Endothelial cell of umbilical vein (primary cell): ENCODE measurements at regions not wholly inside any gene's neighbourhood (a gene's known extent, or its start where the extent isn't known, plus 50 kb on each side); places are given as distances from the start of the nearest gene placed in this dataset.

ENCODE experiments used
- BruUV-seq: library from RNA; stranded (reverse); fragments of 400-500 nt; replicated peaks from 2 replicates; lab custom pipeline; 2021; lab: Mats Ljungman, UMichigan
- CTCF ChIA-PET: fragments of 300-600, 350-600 bp; sonication (Branson Sonifier 250); formaldehyde crosslinking; loops from one replicate; lab custom pipeline; 2021; ENCODE audit warnings: antibody characterized with exemption, inconsistent platforms; lab: Charles Lee
- POLR2A ChIA-PET: fragments of 300-600, 350-600 bp; sonication (Branson Sonifier 250); formaldehyde crosslinking; loops from one replicate; lab custom pipeline; 2021; ENCODE audit warnings: antibody characterized with exemption, inconsistent platforms; lab: Charles Lee
- DNase-seq: peaks from one replicate; pipeline ENCODE4 v3.0.0-alpha.2; 2011; ENCODE audit warnings: low read depth, low spot score
- FAIRE-seq: peaks from 2 replicates; lab custom pipeline; 2011; peaks lifted over from hg19 to GRCh38; lab: Jason Lieb, UNC
- H2AFZ ChIP-seq: 2 replicates; pipeline ENCODE4 v1.6.0; 2012; ENCODE audit warnings: low read depth, low read length, control low read depth, inconsistent platforms
- H3K27ac ChIP-seq: 2 replicates; pipeline ENCODE4 v1.5.1; 2011; ENCODE audit warnings: low read depth, mild to moderate bottlenecking, control low read depth, low read length, moderate library complexity; ENCODE audit not compliant: insufficient read depth
- H3K27me3 ChIP-seq, 2 experiments: 2 replicates each; pipeline versions ENCODE4 v1.6.0 to v1.6.1; 2011; ENCODE audit warnings: low read length in 2 of 2, mixed read lengths in 1 of 2; ENCODE audit not compliant: control insufficient read depth in 2 of 2, insufficient read depth in 2 of 2
- H3K36me3 ChIP-seq, 2 experiments: 2 replicates in 1 of 2; 3 replicates in 1 of 2; pipeline ENCODE4 v1.5.1; 2011; ENCODE audit warnings: low read length in 2 of 2, mild to moderate bottlenecking in 1 of 2, moderate library complexity in 1 of 2; ENCODE audit not compliant: control insufficient read depth in 2 of 2, insufficient read depth in 2 of 2; ENCODE audit errors: extremely low read depth in 1 of 2
- H3K4me1 ChIP-seq: 3 replicates; pipeline ENCODE4 v1.5.1; 2011; ENCODE audit warnings: mild to moderate bottlenecking, low read length; ENCODE audit not compliant: control insufficient read depth, insufficient read depth; ENCODE audit errors: extremely low read depth
- H3K4me2 ChIP-seq: 2 replicates; pipeline ENCODE4 v1.6.1; 2011; ENCODE audit warnings: low read length, control low read depth, mixed read lengths; ENCODE audit not compliant: insufficient read depth
- H3K4me3 ChIP-seq, 3 experiments: fragments of 200-600 bp in 1 of 3; sonication (generic), shearing (Covaris generic) in 1 of 3; replicated peaks in 1 of 3; 2 replicates each; pipeline ENCODE4 v1.5.1; 2011 to 2016; ENCODE audit warnings: control low read depth in 3 of 3, low read length in 3 of 3, mild to moderate bottlenecking in 2 of 3, inconsistent platforms in 1 of 3, low read depth in 1 of 3, moderate library complexity in 1 of 3; ENCODE audit not compliant: insufficient read depth in 1 of 3
- H3K79me2 ChIP-seq: 2 replicates; pipeline ENCODE4 v1.6.0; 2012; ENCODE audit warnings: low read length, inconsistent platforms; ENCODE audit not compliant: control insufficient read depth, insufficient read depth
- H3K9ac ChIP-seq: replicated peaks from 2 replicates; pipeline ENCODE3; 2011; ENCODE audit warnings: low read length, control low read depth; ENCODE audit not compliant: insufficient read depth; ENCODE audit errors: extremely low read depth
- H3K9me1 ChIP-seq: replicated peaks from 3 replicates; pipeline ENCODE4 v1.6.0; 2011; ENCODE audit warnings: mild to moderate bottlenecking, low read length; ENCODE audit not compliant: control insufficient read depth, insufficient read depth; ENCODE audit errors: extremely low read depth
- H3K9me3 ChIP-seq: replicated peaks from 2 replicates; pipeline ENCODE4 v1.5.1; 2012; ENCODE audit warnings: low read length, inconsistent platforms; ENCODE audit not compliant: control insufficient read depth, insufficient read depth
- H4K20me1 ChIP-seq: replicated peaks from 2 replicates; pipeline ENCODE3; 2011; ENCODE audit warnings: mild to moderate bottlenecking, low read length; ENCODE audit not compliant: control insufficient read depth, insufficient read depth; ENCODE audit errors: extremely low read depth
- EZH2 ChIP-seq: IDR thresholded peaks from 2 replicates; pipeline ENCODE4 v1.6.1; 2012; ENCODE audit warnings: borderline replicate concordance, low read depth, mild to moderate bottlenecking, moderate library complexity, low read length, inconsistent platforms; ENCODE audit not compliant: severe bottlenecking
- GATA2 ChIP-seq: IDR thresholded peaks from 2 replicates; pipeline ENCODE4 v1.7.0; 2011; ENCODE audit warnings: low read depth, mild to moderate bottlenecking, moderate library complexity, mixed read lengths, low read length; ENCODE audit not compliant: insufficient read length, insufficient read depth
- JUN ChIP-seq: IDR thresholded peaks from 2 replicates; pipeline ENCODE4 v1.6.1; 2011; ENCODE audit warnings: borderline replicate concordance, low read depth; ENCODE audit not compliant: insufficient read length, insufficient read depth
- MYC ChIP-seq: IDR thresholded peaks from one replicate; pipeline ENCODE4 v1.6.1; 2011; ENCODE audit warnings: mild to moderate bottlenecking, low read depth, low read length
- POLR2A ChIP-seq: IDR thresholded peaks from 2 replicates; pipeline ENCODE4 v1.6.1; 2012; ENCODE audit warnings: low read depth, mild to moderate bottlenecking, control low read depth, low read length
- POLR2AphosphoS5 ChIP-seq: IDR thresholded peaks from 2 replicates; pipeline ENCODE4 v1.6.1; 2012; ENCODE audit warnings: low read depth, mild to moderate bottlenecking, control low read depth, low read length, moderate library complexity; ENCODE audit not compliant: insufficient read depth
- dilution Hi-C: fragments of 300-500 bp; cut with MboI; formaldehyde crosslinking; loops from one replicate; pipeline ENCODE4 v1.15.0; 2019; ENCODE audit warnings: low sequenced_read_pairs; ENCODE audit not compliant: extremely low pct_ligation_motif_present
- intact Hi-C: fragments of 100-400 bp; cut with micrococcal nuclease; formaldehyde crosslinking; loops from one replicate; pipeline ENCODE4 v1.10.0; 2022
- TF ChIP-seq, protein P1 (sequence below): IDR thresholded peaks from 2 replicates; pipeline ENCODE4 v1.6.1; 2011; ENCODE audit not compliant: insufficient read depth, insufficient read length

DNA sequence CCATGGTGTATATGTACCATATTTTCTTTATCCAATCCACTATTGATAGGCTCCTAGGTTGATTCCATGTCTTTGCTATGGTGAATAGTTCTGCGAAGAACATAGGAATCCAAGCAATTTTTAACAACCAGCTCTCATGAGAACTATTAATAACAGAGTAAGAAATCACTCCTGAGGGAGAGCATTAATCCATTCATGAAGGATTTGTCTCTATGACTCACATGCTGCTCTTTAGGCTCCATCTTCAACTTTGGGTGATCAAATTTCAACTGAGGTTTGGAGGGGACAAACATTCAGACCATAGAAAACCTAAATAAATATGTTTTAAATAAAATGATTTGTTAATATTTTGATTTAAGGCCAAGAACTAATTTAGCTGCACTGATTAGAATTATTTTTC, 147.4 kb downstream of the NSUN3 start:
- no peak for FAIRE-seq
- Histone ChIP-seq H3K4me1 (no peaks in the 10 kb centered on the region), H3K36me3 (no peaks in the 10 kb centered on the region), H3K9ac (no peak overlapping the region), H3K79me2 (no peaks in the 10 kb centered on the region), H4K20me1 (no peaks in the 10 kb centered on the region), H2AFZ (no peak overlapping the region), H3K4me2 (no peak overlapping the region), H3K27me3 (no peaks in the 10 kb centered on the region), H3K27ac (no peak overlapping the region), H3K4me3 (no peak overlapping the region), H3K9me3 (no peaks in the 10 kb centered on the region), H3K9me1 (no peaks in the 10 kb centered on the region)
- dilution Hi-C loops (no loop called here), intact Hi-C loops (no loop called here)
- no peak for TF ChIP-seq GATA2
- no peak for TF ChIP-seq MYC
- TF ChIP-seq EZH2: no peak
- TF ChIP-seq POLR2AphosphoS5: no peak
- no peak for TF ChIP-seq JUN
- no peak for TF ChIP-seq POLR2A
- TF ChIP-seq, protein P1, sequence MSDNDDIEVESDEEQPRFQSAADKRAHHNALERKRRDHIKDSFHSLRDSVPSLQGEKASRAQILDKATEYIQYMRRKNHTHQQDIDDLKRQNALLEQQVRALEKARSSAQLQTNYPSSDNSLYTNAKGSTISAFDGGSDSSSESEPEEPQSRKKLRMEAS: no peak
- no TSS peak for BruUV-seq
- ChIA-PET POLR2A (no interaction called here), CTCF (no interaction called here)
- no peak for DNase-seq

DNA sequence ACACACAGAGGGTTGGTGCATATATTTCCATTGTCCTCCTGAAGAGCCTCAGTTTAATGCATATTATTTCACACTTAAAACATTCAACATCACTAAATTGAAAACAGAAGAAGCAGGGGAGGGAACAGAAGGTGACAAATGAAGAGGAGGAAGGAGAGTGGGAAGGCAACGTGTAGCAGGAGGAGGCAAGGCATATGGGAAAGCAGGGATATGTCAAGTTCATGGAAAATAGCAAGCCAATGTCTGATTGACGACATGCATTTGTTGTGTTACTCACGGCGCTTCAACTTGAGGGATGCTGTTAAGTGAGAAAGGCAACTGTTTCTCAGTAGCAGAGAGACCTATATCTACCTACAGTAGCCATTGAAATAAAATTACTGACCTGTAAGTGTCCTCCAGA, 154.5 kb downstream of the NSUN3 start:
- TF ChIP-seq, protein P1: no peak
- no peak for TF ChIP-seq POLR2AphosphoS5
- Histone ChIP-seq H3K27me3 (no peaks in the 10 kb centered on the region), H3K27ac (no peak overlapping the region), H2AFZ (no peak overlapping the region), H4K20me1 (no peaks in the 10 kb centered on the region), H3K36me3 (no peaks in the 10 kb centered on the region), H3K9me3 (no peaks in the 10 kb centered on the region), H3K9me1 (no peaks in the 10 kb centered on the region), H3K79me2 (no peaks in the 10 kb centered on the region), H3K4me1 (no peaks in the 10 kb centered on the region), H3K4me3 (no peak overlapping the region), H3K4me2 (no peak overlapping the region), H3K9ac (no peak overlapping the region)
- FAIRE-seq: no peak
- no peak for DNase-seq
- dilution Hi-C loops: no loop called here
- ChIA-PET CTCF (no interaction called here), POLR2A (no interaction called here)
- no TSS peak for BruUV-seq
- intact Hi-C loops: no loop called here
